Mesendoderm (in vitro differentiated cells): ENCODE measurements at regions not wholly inside any gene's neighbourhood (a gene's known extent, or its start where the extent isn't known, plus 50 kb on each side); places are given as distances from the start of the nearest gene placed in this dataset. TPM values are rescaled to one million over a fixed set of nuclear protein-coding genes. Genes with fewer than 3 reads are reported as not detected.

Experiments used
- small RNA-seq: library from polyadenylated mRNA; stranded (forward); fragments of <200 nt; extraction: miRNeasy Mini kit (QIAGEN cat#:217004); gene quantifications from one replicate; pipeline ENCODE3, GENCODE V24; 2013; ENCODE audit not compliant: insufficient read depth

Small RNAs in the stretch of these regions (small RNA-seq; reads per million reads assigned to genes)
- gene MIR138-1 (36.9 reads per million, percentile 94 among the genes with 10 or more reads in this experiment), gene RNU6-367P (not detected)
